OCI-M1 (cell line): ENCODE measurements at regions not wholly inside any gene's neighbourhood (a gene's known extent, or its start where the extent isn't known, plus 50 kb on each side); places are given as distances from the start of the nearest gene placed in this dataset.
"Not testable (repeated sequence)": the region's sequence is repeated elsewhere in the genome, so short reads cannot be mapped to it uniquely, and the experiment has no call there.

ENCODE experiments used
- DNase-seq: peaks from one replicate; lab custom pipeline; 2025; lab: John Stamatoyannopoulos, UW

- no peak for DNase-seq
These were observed 285.8 kb downstream of the TMX3 start for GRCh38 chr18:68429111-68429510.

GRCh38 chr18:68428661-68429060 lies 286.2 kb downstream of the TMX3 start:
- no peak for DNase-seq

GRCh38 chr18:68427951-68428401 lies 286.9 kb downstream of the TMX3 start:
- DNase-seq, result no peak

GRCh38 chr18:68426731-68427315 lies 288.1 kb downstream of the TMX3 start:
- DNase-seq, result no peak

GRCh38 chr18:68418881-68419280 lies 296.0 kb downstream of the TMX3 start:
- no peak for DNase-seq

GRCh38 chr18:68418226-68418868 lies 296.6 kb downstream of the TMX3 start:
- DNase-seq, result no peak

GRCh38 chr18:68417826-68418225 lies 297.1 kb downstream of the TMX3 start:
- no peak for DNase-seq

GRCh38 chr18:68417166-68417799 lies 297.6 kb downstream of the TMX3 start:
- no peak for DNase-seq

GRCh38 chr18:68414407-68414806 lies 300.5 kb downstream of the TMX3 start:
- DNase-seq, result no peak

GRCh38 chr18:68409576-68409975 lies 305.3 kb downstream of the TMX3 start:
- DNase-seq, result no peak

GRCh38 chr18:68406761-68407160 lies 308.1 kb downstream of the TMX3 start:
- DNase-seq, result no peak

GRCh38 chr18:68402784-68403183 lies 312.1 kb downstream of the TMX3 start:
- no peak for DNase-seq

GRCh38 chr18:68400889-68401288 lies 314.0 kb downstream of the TMX3 start:
- no peak for DNase-seq

- no peak for DNase-seq
These were observed 315.2 kb downstream of the TMX3 start for GRCh38 chr18:68399721-68400120.

- no peak for DNase-seq
These were observed 317.5 kb downstream of the TMX3 start for GRCh38 chr18:68397241-68398035.

- DNase-seq, result no peak
These were observed 320.2 kb downstream of the TMX3 start for GRCh38 chr18:68394705-68395104.

GRCh38 chr18:68391801-68392200 lies 323.1 kb downstream of the TMX3 start:
- no peak for DNase-seq

GRCh38 chr18:68387246-68387645 lies 327.7 kb downstream of the TMX3 start:
- DNase-seq, result no peak

GRCh38 chr18:68383979-68384378 lies 330.9 kb downstream of the TMX3 start:
- DNase-seq, result not testable (repeated sequence)

- no peak for DNase-seq
These were observed 338.0 kb downstream of the TMX3 start for GRCh38 chr18:68376926-68377325.

- no peak for DNase-seq
These were observed 352.0 kb downstream of the TMX3 start for GRCh38 chr18:68362907-68363306.

GRCh38 chr18:68355637-68356036 lies 359.3 kb downstream of the TMX3 start:
- no peak for DNase-seq

GRCh38 chr18:68354176-68354575 lies 360.7 kb downstream of the TMX3 start:
- DNase-seq, result no peak
